ENCODE measurements at regions not wholly inside any gene's neighbourhood (a gene's known extent, or its start where the extent isn't known, plus 50 kb on each side); places are given as distances from the start of the nearest gene placed in this dataset.
"Not testable (repeated sequence)": the region's sequence is repeated elsewhere in the genome, so short reads cannot be mapped to it uniquely, and the experiment has no call there.

DNA sequence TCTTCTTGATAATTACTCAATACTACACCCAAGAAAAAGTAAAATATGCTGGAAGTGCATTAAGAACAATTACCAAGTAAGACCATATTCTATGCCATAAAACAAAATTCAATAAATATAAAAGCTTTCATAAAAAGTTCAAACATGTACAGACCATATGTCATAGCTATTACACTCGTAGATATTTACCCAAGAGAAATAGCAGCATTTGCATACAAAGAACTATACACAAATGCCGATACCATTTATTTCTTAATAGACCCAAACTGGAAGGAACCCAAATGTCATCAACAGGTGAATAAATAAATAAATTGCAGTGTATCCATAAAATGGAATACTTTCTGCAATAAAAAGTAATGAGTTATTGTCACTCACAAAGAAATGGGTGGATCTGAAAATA, 78.3 kb upstream of the SLC16A7 start:
- CTCF ChIA-PET, result no interaction called here
- POLR2A ChIA-PET, result no interaction called here
- Mint-ChIP-seq H3K27me3 (no peaks in the 10 kb centered on the region), H3K9me3 (no peaks in the 10 kb centered on the region), H3K4me1 (peaks cover 6 to 11% (median 10%) of the 10 kb centered on the region in 3 donors), H3K4me3 (no peak overlapping the region), H3K36me3 (no peaks in the 10 kb centered on the region), H3K27ac (no peak overlapping the region)
- H3K27ac ChIP-seq (ENCODE audit: low read depth, low read length), result no peak overlapping the region
- no peak overlapping the region for H3K4me3 ChIP-seq (ENCODE audit: low read length)
- H3K9me3 ChIP-seq (ENCODE audit: low read length), result no peaks in the 10 kb centered on the region
- no peaks in the 10 kb centered on the region for H3K27me3 ChIP-seq (ENCODE audit: insufficient read depth, low read length, poor library complexity, severe bottlenecking)
- no peak for DNase-seq
- H3K4me1 ChIP-seq (ENCODE audit: insufficient read depth, low read length), result no peaks in the 10 kb centered on the region
- H3K36me3 ChIP-seq (ENCODE audit: insufficient read depth, low read length), result no peaks in the 10 kb centered on the region

GRCh38 chr12:59500915-59501314, 94.9 kb upstream of the SLC16A7 start:
- Histone ChIP-seq H3K27ac (ENCODE audit: low read depth, low read length) (no peak overlapping the region), H3K27me3 (ENCODE audit: insufficient read depth, low read length, poor library complexity, severe bottlenecking) (no peaks in the 10 kb centered on the region), H3K9me3 (ENCODE audit: low read length) (no peaks in the 10 kb centered on the region), H3K36me3 (ENCODE audit: insufficient read depth, low read length) (no peaks in the 10 kb centered on the region), H3K4me1 (ENCODE audit: insufficient read depth, low read length) (no peaks in the 10 kb centered on the region), H3K4me3 (ENCODE audit: low read length) (no peak overlapping the region)
- DNase-seq, result no peak
- H3K27ac Mint-ChIP-seq, result no peak overlapping the region
- peaks cover 4 to 8% (median 5%) of the 10 kb centered on the region in 3 donors for H3K4me1 Mint-ChIP-seq
- CTCF ChIA-PET, result no interaction called here
- no peak overlapping the region for H3K4me3 Mint-ChIP-seq
- peaks cover 0 to 10% of the 10 kb centered on the region in 2 donors for H3K27me3 Mint-ChIP-seq
- POLR2A ChIA-PET, result no interaction called here
- H3K9me3 Mint-ChIP-seq, result no peaks in the 10 kb centered on the region
- H3K36me3 Mint-ChIP-seq, result peaks cover 0 to 4% (median 0%) of the 10 kb centered on the region in 3 donors

GRCh38 chr12:59500335-59500734, 95.5 kb upstream of the SLC16A7 start:
- Histone ChIP-seq H3K27me3 (ENCODE audit: insufficient read depth, low read length, poor library complexity, severe bottlenecking) (no peaks in the 10 kb centered on the region), H3K9me3 (ENCODE audit: low read length) (no peaks in the 10 kb centered on the region), H3K27ac (ENCODE audit: low read depth, low read length) (no peak overlapping the region), H3K4me1 (ENCODE audit: insufficient read depth, low read length) (no peaks in the 10 kb centered on the region), H3K4me3 (ENCODE audit: low read length) (no peak overlapping the region), H3K36me3 (ENCODE audit: insufficient read depth, low read length) (no peaks in the 10 kb centered on the region)
- no peaks in the 10 kb centered on the region for H3K9me3 Mint-ChIP-seq
- H3K4me1 Mint-ChIP-seq, result peaks cover 4 to 8% (median 5%) of the 10 kb centered on the region in 3 donors
- CTCF ChIA-PET, result no interaction called here
- H3K36me3 Mint-ChIP-seq, result peaks cover 0 to 4% (median 0%) of the 10 kb centered on the region in 3 donors
- POLR2A ChIA-PET, result no interaction called here
- H3K4me3 Mint-ChIP-seq, result no peak overlapping the region
- peaks cover 0 to 10% of the 10 kb centered on the region in 2 donors for H3K27me3 Mint-ChIP-seq
- H3K27ac Mint-ChIP-seq, result no peak overlapping the region
- DNase-seq, result no peak

DNA sequence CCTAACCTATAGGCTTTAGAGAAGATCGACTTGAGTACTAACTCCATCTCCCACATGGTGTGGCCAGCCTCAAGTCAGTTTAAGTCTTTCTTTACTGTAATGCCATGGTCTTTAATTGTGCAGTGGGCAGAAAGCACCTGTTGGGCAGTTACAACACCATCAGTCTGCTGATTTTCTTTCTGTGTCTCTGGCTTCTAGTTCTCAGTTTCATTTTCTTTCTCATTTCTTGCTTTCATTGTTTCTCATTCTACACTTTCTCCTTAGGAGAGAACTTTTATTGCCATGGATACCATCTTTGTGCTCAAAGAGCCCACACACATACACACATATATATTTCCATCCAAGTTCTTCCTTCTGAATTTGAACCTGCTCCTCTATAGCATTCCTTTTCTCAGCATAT, 96.1 kb upstream of the SLC16A7 start:
- Mint-ChIP-seq H3K27ac (no peak overlapping the region), H3K27me3 (peaks cover 0 to 10% of the 10 kb centered on the region in 2 donors), H3K4me3 (no peak overlapping the region), H3K9me3 (no peaks in the 10 kb centered on the region), H3K36me3 (peaks cover 0 to 4% (median 0%) of the 10 kb centered on the region in 3 donors), H3K4me1 (peaks cover 4 to 8% (median 5%) of the 10 kb centered on the region in 3 donors)
- DNase-seq, result no peak
- POLR2A ChIA-PET, result no interaction called here
- CTCF ChIA-PET, result no interaction called here
- Histone ChIP-seq H3K27me3 (ENCODE audit: insufficient read depth, low read length, poor library complexity, severe bottlenecking) (no peaks in the 10 kb centered on the region), H3K27ac (ENCODE audit: low read depth, low read length) (no peak overlapping the region), H3K9me3 (ENCODE audit: low read length) (no peaks in the 10 kb centered on the region), H3K36me3 (ENCODE audit: insufficient read depth, low read length) (no peaks in the 10 kb centered on the region), H3K4me1 (ENCODE audit: insufficient read depth, low read length) (no peaks in the 10 kb centered on the region), H3K4me3 (ENCODE audit: low read length) (no peak overlapping the region)

DNA sequence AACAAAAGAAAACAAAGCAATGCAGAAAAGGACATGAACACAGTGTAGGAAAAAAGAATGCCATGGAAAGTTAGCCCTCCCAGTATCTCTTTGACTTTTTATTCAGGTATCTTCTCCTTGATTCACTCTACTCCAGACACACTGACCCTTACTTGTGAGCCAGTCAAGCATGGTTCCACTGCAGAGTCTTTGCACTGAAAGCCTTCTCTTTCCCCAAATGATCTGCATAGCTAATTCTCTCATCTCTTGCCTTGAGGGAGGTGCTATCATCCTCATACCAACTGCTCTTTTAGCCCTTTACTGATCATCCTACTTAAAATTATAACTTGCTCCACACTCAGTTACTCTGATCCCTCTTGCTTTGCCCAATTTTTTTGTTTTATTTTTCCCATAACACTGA, 101.2 kb upstream of the SLC16A7 start:
- Histone ChIP-seq H3K9me3 (ENCODE audit: low read length) (no peaks in the 10 kb centered on the region), H3K4me1 (ENCODE audit: insufficient read depth, low read length) (no peaks in the 10 kb centered on the region), H3K27me3 (ENCODE audit: insufficient read depth, low read length, poor library complexity, severe bottlenecking) (no peaks in the 10 kb centered on the region), H3K36me3 (ENCODE audit: insufficient read depth, low read length) (no peaks in the 10 kb centered on the region), H3K4me3 (ENCODE audit: low read length) (no peak overlapping the region), H3K27ac (ENCODE audit: low read depth, low read length) (no peak overlapping the region)
- Mint-ChIP-seq H3K27ac (no peak overlapping the region), H3K36me3 (no peaks in the 10 kb centered on the region), H3K4me1 (peaks cover 0 to 1% (median 0%) of the 10 kb centered on the region in 3 donors), H3K4me3 (no peak overlapping the region), H3K9me3 (no peaks in the 10 kb centered on the region), H3K27me3 (peaks cover 0 to 8% of the 10 kb centered on the region in 2 donors)
- ChIA-PET POLR2A (no interaction called here), CTCF (no interaction called here)
- no peak for DNase-seq

- Mint-ChIP-seq H3K4me3 (no peak overlapping the region), H3K36me3 (peaks cover 0 to 6% (median 0%) of the 10 kb centered on the region in 3 donors), H3K4me1 (no peaks in the 10 kb centered on the region), H3K27me3 (peaks cover 0 to 8% of the 10 kb centered on the region in 2 donors), H3K9me3 (no peaks in the 10 kb centered on the region), H3K27ac (no peak overlapping the region)
- no peak for DNase-seq
- Histone ChIP-seq H3K36me3 (ENCODE audit: insufficient read depth, low read length) (no peaks in the 10 kb centered on the region), H3K27ac (ENCODE audit: low read depth, low read length) (no peak overlapping the region), H3K27me3 (ENCODE audit: insufficient read depth, low read length, poor library complexity, severe bottlenecking) (no peaks in the 10 kb centered on the region), H3K4me1 (ENCODE audit: insufficient read depth, low read length) (no peaks in the 10 kb centered on the region), H3K4me3 (ENCODE audit: low read length) (no peak overlapping the region), H3K9me3 (ENCODE audit: low read length) (no peaks in the 10 kb centered on the region)
- CTCF ChIA-PET, result no interaction called here
- POLR2A ChIA-PET, result no interaction called here
These were observed 104.0 kb upstream of the SLC16A7 start for GRCh38 chr12:59491877-59492276.

DNA sequence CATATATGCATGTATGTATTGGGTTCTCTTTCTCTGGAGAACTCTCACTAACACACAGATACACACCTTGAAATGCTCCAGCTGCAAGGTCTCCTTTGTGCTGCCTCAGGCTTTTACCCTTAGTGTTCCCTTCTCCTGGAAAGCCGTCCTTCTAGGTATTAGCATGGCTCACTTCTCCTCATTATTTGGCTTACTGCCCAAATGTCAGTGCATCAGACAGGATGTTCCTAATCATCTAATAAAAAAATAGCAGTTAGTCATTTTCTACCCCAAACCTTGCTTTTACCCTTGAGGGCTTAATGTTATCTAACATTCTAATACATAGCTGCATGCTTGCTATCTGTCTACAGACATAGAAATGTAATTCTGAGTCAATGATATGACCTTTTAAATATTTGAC, 109.0 kb upstream of the SLC16A7 start:
- Histone ChIP-seq H3K27me3 (ENCODE audit: insufficient read depth, low read length, poor library complexity, severe bottlenecking) (no peaks in the 10 kb centered on the region), H3K9me3 (ENCODE audit: low read length) (no peaks in the 10 kb centered on the region), H3K27ac (ENCODE audit: low read depth, low read length) (no peak overlapping the region), H3K4me3 (ENCODE audit: low read length) (no peak overlapping the region), H3K36me3 (ENCODE audit: insufficient read depth, low read length) (no peaks in the 10 kb centered on the region), H3K4me1 (ENCODE audit: insufficient read depth, low read length) (no peaks in the 10 kb centered on the region)
- no peak overlapping the region for H3K4me3 Mint-ChIP-seq
- peaks cover 0 to 4% (median 0%) of the 10 kb centered on the region in 5 donors for H3K9me3 Mint-ChIP-seq
- DNase-seq, result no peak
- POLR2A ChIA-PET, result no interaction called here
- CTCF ChIA-PET, result no interaction called here
- H3K27ac Mint-ChIP-seq, result no peak overlapping the region
- H3K27me3 Mint-ChIP-seq, result peaks cover 0 to 9% of the 10 kb centered on the region in 2 donors
- peaks cover 0 to 11% (median 2%) of the 10 kb centered on the region in 3 donors for H3K36me3 Mint-ChIP-seq
- H3K4me1 Mint-ChIP-seq, result peaks cover 0 to 10% (median 4%) of the 10 kb centered on the region in 3 donors

GRCh38 chr12:59484575-59484974, 111.3 kb upstream of the SLC16A7 start:
- CTCF ChIA-PET, result no interaction called here
- no peaks in the 10 kb centered on the region for H3K27me3 ChIP-seq (ENCODE audit: insufficient read depth, low read length, poor library complexity, severe bottlenecking)
- H3K9me3 ChIP-seq (ENCODE audit: low read length), result no peaks in the 10 kb centered on the region
- peaks cover 0 to 2% of the 10 kb centered on the region in 2 donors for H3K27me3 Mint-ChIP-seq
- no peak for DNase-seq
- no peak overlapping the region for H3K27ac Mint-ChIP-seq
- no peaks in the 10 kb centered on the region for H3K36me3 ChIP-seq (ENCODE audit: insufficient read depth, low read length)
- POLR2A ChIA-PET, result no interaction called here
- no peak overlapping the region for H3K4me3 Mint-ChIP-seq
- peaks cover 0 to 4% (median 0%) of the 10 kb centered on the region in 5 donors for H3K9me3 Mint-ChIP-seq
- H3K4me1 Mint-ChIP-seq, result peaks cover 0 to 10% (median 4%) of the 10 kb centered on the region in 3 donors
- no peaks in the 10 kb centered on the region for H3K4me1 ChIP-seq (ENCODE audit: insufficient read depth, low read length)
- H3K27ac ChIP-seq (ENCODE audit: low read depth, low read length), result no peak overlapping the region
- peaks cover 0 to 11% (median 2%) of the 10 kb centered on the region in 3 donors for H3K36me3 Mint-ChIP-seq
- H3K4me3 ChIP-seq (ENCODE audit: low read length), result no peak overlapping the region

DNA sequence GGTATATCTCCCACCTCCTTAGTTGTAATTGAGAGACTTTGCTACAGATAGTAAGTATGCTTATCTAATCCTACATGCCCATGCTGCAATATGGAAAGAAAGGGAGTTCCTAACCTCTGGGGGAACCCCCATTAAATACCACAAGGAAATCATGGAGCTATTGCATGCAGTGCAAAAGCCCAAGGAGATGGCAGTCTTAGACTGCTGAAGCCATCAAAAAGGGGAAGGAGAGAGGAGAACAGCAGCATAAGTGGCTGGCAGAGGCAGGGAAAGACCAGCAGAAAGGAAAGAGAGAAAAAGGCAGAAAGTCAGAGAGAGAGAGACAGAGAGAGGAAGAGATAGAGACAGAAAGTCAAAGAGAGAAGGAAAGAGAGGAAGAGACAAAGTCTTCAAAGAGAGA, 121.6 kb upstream of the SLC16A7 start:
- H3K27ac ChIP-seq (ENCODE audit: low read depth, low read length); H3K36me3 Mint-ChIP-seq; H3K27ac Mint-ChIP-seq; H3K27me3 ChIP-seq (ENCODE audit: insufficient read depth, low read length, poor library complexity, severe bottlenecking); H3K4me1 ChIP-seq (ENCODE audit: insufficient read depth, low read length); H3K36me3 ChIP-seq (ENCODE audit: insufficient read depth, low read length); H3K4me3 Mint-ChIP-seq; DNase-seq; POLR2A ChIA-PET; CTCF ChIA-PET; H3K4me1 Mint-ChIP-seq; H3K4me3 ChIP-seq (ENCODE audit: low read length); H3K9me3 ChIP-seq (ENCODE audit: low read length): not testable (repeated sequence)
- Mint-ChIP-seq H3K27me3 (peaks cover 7 to 16% of the 10 kb centered on the region in 2 donors), H3K9me3 (peaks cover 2 to 10% (median 6%) of the 10 kb centered on the region in 5 donors)

Measured in CD8-positive, alpha-beta memory T cell (primary cell).